Omental fat pad (tissue), 3 donors: ENCODE measurements at regions not wholly inside any gene's neighbourhood (a gene's known extent, or its start where the extent isn't known, plus 50 kb on each side); places are given as distances from the start of the nearest gene placed in this dataset.

Experiments used
- ATAC-seq: fragments of 150-250 bp; one replicate; pipeline ENCODE4 v1.9.1; 2016; ENCODE audit warnings: mild to moderate bottlenecking, moderate library complexity; ENCODE audit not compliant: low FRiP score
- DNase-seq: peaks from one replicate; pipeline ENCODE4 v3.0.0-alpha.2; 2019; ENCODE audit warnings: low spot score
- TF ChIP-seq, protein P1 (sequence below), 3 donors: fragments of 450-650 bp; IDR thresholded peaks; one replicate each; pipeline ENCODE4 v1.5.1; 2016 to 2017; ENCODE audit warnings: antibody characterized with exemption in 3 of 3, mild to moderate bottlenecking in 3 of 3, moderate library complexity in 2 of 3

DNA sequence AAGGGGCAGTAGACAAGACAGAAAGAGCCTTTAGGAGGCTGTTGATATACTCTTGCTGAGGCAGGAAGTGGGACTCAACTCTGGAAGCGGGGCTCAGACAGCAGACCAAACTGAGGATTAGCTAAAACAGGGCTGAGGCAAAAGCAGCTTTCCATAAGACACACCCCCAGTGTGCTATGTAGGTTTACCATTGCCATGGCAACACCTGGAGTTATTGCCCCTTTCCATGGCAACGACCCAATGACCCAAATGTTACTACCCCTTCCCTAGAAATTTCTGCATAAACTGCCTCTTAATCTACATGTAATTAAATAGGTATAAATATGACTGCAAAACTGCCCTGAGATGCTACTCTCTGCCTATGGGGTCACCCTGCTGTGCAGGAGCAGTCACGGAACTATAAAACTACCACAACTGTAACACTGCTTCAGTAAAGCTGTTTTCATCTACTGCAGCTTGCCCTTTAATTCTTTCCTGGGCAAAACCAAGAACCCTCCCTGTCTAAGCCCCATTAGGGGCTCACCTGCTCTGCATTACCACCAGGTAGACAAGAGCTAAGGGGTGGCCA lies 348.4 kb upstream of the PODXL start:
- DNase-seq (no peak), ATAC-seq (no peak)
- TF ChIP-seq, protein P1, sequence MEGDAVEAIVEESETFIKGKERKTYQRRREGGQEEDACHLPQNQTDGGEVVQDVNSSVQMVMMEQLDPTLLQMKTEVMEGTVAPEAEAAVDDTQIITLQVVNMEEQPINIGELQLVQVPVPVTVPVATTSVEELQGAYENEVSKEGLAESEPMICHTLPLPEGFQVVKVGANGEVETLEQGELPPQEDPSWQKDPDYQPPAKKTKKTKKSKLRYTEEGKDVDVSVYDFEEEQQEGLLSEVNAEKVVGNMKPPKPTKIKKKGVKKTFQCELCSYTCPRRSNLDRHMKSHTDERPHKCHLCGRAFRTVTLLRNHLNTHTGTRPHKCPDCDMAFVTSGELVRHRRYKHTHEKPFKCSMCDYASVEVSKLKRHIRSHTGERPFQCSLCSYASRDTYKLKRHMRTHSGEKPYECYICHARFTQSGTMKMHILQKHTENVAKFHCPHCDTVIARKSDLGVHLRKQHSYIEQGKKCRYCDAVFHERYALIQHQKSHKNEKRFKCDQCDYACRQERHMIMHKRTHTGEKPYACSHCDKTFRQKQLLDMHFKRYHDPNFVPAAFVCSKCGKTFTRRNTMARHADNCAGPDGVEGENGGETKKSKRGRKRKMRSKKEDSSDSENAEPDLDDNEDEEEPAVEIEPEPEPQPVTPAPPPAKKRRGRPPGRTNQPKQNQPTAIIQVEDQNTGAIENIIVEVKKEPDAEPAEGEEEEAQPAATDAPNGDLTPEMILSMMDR (IDR thresholded peaks at IDR 0.05) = no peak

DNA sequence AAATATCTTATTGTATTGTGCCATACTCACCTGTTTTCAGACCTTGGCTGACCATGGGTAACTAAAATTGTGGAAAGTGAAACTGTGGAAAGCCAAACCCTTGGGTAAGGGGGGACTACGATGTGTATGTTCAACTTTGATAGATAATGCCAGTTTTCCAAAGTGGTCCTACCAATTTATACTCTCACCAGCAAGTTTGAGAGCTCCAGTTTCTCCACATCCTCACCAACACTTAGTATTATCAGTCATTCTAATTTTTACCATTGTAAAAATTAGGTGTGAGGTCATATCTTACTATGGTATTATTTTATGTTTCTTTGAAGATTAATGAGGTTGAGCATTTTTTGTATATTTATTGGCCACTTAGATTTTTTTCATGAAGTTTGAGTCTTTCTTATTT lies 346.9 kb upstream of the PODXL start:
- DNase-seq (no peak), ATAC-seq (no peak)
- TF ChIP-seq, protein P1 (IDR thresholded peaks at IDR 0.05) = no peak

DNA sequence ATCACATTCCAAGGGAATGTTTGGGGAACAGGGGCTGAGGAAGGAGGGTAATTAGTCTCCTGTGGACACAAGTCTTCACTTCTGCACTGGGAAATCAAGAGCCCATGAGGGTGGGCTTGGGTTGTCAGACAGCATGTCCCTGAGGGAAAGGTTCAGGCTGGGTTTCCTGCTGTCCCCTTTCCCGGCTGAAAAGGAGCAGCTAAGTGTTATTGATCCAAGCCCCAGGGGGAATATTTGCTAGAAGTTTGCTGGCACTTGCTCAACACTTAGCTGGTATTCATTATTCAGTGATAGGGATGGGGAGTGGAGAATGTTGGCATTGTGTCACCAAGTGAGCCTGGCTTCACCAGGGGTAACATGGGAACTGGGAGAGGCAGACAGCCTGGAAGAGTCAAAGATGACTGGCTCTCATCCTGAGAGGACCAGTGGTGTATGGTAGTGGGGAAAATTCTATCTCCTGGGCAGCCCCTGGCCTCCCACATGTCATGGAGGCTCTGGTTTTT lies 344.4 kb upstream of the PODXL start:
- TF ChIP-seq, protein P1 (IDR thresholded peaks at IDR 0.05) = no peak
- ATAC-seq (no peak), DNase-seq (no peak)

DNA sequence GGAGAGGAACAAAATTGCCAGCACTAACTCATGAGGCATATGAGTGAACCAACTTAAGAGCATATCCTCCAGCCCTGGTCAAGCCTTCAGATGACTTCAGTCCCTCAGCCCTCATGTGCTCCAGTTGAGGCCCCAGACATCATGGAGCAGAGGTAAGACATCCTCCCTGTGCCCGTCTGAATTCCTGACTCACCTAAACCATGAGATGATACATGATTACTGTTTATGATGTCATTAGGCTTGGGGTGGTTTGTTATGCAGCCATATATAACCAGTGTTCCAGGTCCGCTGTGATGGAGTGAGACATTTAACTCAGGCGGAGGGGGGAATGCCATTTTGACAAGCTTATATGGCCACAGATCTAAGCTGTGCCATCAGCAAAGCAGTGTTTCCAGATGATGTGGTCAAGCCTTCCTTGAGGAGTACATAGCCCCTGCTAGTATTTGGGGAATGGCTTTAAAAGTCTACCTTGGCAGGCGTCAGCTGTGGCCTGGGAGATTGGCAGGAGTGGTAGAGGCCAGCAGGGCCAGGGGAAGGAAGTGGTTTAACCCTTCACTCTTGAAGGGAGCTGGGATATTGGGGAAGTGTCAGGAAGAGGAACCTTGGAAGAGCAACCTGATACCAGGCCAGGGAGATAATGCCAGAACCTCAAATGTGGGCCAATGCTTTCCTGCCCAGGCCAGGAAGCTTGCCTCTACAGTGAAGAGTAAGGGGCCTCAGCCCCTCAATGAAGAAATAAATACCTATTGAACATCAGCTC lies 343.0 kb upstream of the PODXL start:
- TF ChIP-seq, protein P1 (IDR thresholded peaks at IDR 0.05) = no peak
- DNase-seq (no peak), ATAC-seq (no peak)

DNA sequence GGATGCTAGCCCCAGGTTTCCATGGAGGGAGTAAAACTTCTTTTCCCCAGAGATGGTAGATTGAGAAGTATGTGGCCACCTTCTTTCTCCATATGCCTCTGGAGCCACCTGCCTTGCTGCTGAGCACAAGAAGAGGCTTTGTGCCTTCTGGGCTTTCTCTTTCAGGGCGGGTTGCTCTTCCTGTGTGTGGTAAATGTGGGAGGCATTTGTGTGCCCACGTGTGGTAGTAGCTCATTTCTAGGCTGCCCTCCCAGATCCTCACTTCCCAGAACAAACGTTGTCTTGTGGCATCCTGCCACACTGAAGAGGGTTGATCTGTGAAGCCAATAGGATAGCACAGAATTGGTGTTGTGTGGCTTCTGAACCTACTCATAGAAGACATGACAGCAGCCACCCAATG lies 342.0 kb upstream of the PODXL start:
- TF ChIP-seq, protein P1 (IDR thresholded peaks at IDR 0.05) = no peak
- DNase-seq = no peak
- ATAC-seq = no peak

DNA sequence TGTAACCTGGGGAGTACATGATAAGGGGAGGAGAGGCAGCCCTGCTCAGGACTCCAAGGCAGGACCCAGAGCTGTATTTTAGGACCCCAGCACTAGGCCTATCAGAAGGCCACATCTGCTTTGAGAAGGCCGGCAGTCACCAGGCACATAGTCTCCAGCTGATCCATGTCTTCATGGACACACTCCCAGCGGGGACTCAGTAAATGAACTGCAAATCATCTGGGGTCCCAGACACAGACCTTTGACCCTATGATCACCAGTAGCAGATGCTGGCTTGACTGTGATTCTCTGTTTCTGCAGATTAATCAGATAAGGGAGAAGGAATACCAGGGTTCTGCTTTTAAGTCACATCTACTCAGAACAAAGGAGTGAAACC lies 341.4 kb upstream of the PODXL start:
- no peak for ATAC-seq
- DNase-seq = no peak
- TF ChIP-seq, protein P1 (IDR thresholded peaks at IDR 0.05) = no peak
